ENCODE measurements at regions not wholly inside any gene's neighbourhood (a gene's known extent, or its start where the extent isn't known, plus 50 kb on each side); places are given as distances from the start of the nearest gene placed in this dataset.

- TF ChIP-seq, protein P1, sequence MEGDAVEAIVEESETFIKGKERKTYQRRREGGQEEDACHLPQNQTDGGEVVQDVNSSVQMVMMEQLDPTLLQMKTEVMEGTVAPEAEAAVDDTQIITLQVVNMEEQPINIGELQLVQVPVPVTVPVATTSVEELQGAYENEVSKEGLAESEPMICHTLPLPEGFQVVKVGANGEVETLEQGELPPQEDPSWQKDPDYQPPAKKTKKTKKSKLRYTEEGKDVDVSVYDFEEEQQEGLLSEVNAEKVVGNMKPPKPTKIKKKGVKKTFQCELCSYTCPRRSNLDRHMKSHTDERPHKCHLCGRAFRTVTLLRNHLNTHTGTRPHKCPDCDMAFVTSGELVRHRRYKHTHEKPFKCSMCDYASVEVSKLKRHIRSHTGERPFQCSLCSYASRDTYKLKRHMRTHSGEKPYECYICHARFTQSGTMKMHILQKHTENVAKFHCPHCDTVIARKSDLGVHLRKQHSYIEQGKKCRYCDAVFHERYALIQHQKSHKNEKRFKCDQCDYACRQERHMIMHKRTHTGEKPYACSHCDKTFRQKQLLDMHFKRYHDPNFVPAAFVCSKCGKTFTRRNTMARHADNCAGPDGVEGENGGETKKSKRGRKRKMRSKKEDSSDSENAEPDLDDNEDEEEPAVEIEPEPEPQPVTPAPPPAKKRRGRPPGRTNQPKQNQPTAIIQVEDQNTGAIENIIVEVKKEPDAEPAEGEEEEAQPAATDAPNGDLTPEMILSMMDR (IDR thresholded peaks at IDR 0.05; ENCODE audit: low read length) = no peak
- no peak for TF ChIP-seq EZH2 (IDR thresholded peaks at IDR 0.05; ENCODE audit: borderline replicate concordance, low read length)
These were observed 182.3 kb upstream of the MAP1B start for GRCh38 chr5:71924980-71925379.

All from OCI-LY1 (cell line).